ENCODE measurements at regions not wholly inside any gene's neighbourhood (a gene's known extent, or its start where the extent isn't known, plus 50 kb on each side); places are given as distances from the start of the nearest gene placed in this dataset.
"Not testable (repeated sequence)": the region's sequence is repeated elsewhere in the genome, so short reads cannot be mapped to it uniquely, and the experiment has no call there.

- DNase-seq, result not testable (repeated sequence)
These were observed 474.9 kb downstream of the IRS2 start for GRCh38 chr13:109311431-109311976.

- DNase-seq, result no peak
These were observed 476.6 kb downstream of the IRS2 start for GRCh38 chr13:109309625-109310363.

- DNase-seq, result no peak
These were observed 479.4 kb downstream of the IRS2 start for GRCh38 chr13:109307027-109307426.

GRCh38 chr13:109301726-109302125 lies 484.7 kb downstream of the IRS2 start:
- DNase-seq, result peak; percentile 55

- no peak for DNase-seq
These were observed 485.1 kb downstream of the IRS2 start for GRCh38 chr13:109301276-109301675.

GRCh38 chr13:109297628-109298027 lies 488.8 kb downstream of the IRS2 start:
- no peak for DNase-seq

GRCh38 chr13:109293166-109293565 lies 493.2 kb downstream of the IRS2 start:
- DNase-seq, result no peak

GRCh38 chr13:109288151-109288709 lies 498.2 kb downstream of the IRS2 start:
- no peak for DNase-seq

- no peak for DNase-seq
These were observed 498.8 kb downstream of the IRS2 start for GRCh38 chr13:109287553-109287952.

GRCh38 chr13:109285586-109285985 lies 500.8 kb downstream of the IRS2 start:
- DNase-seq, result no peak

GRCh38 chr13:109281903-109282635 lies 504.3 kb downstream of the IRS2 start:
- DNase-seq, result no peak

GRCh38 chr13:109281017-109281902 lies 505.1 kb downstream of the IRS2 start:
- DNase-seq, result no peak

- DNase-seq, result no peak
These were observed 510.1 kb downstream of the IRS2 start for GRCh38 chr13:109276261-109276660.

- peak; percentile 38 for DNase-seq
These were observed 510.5 kb downstream of the IRS2 start for GRCh38 chr13:109275852-109276251.

- DNase-seq, result no peak
These were observed 511.1 kb downstream of the IRS2 start for GRCh38 chr13:109275139-109275745.

GRCh38 chr13:109274188-109274821 lies 512.1 kb downstream of the IRS2 start:
- DNase-seq, result peak; percentile 73

- no peak for DNase-seq
These were observed 513.0 kb downstream of the IRS2 start for GRCh38 chr13:109273326-109273751.

- DNase-seq, result no peak
These were observed 513.6 kb downstream of the IRS2 start for GRCh38 chr13:109272595-109273325.

GRCh38 chr13:109271555-109272541 lies 514.5 kb downstream of the IRS2 start:
- peak; percentile 75 for DNase-seq

- DNase-seq, result no peak
These were observed 515.3 kb downstream of the IRS2 start for GRCh38 chr13:109271061-109271460.

Measured in NCI-H82 (cell line).